ENCODE measurements at regions not wholly inside any gene's neighbourhood (a gene's known extent, or its start where the extent isn't known, plus 50 kb on each side); places are given as distances from the start of the nearest gene placed in this dataset.

DNA sequence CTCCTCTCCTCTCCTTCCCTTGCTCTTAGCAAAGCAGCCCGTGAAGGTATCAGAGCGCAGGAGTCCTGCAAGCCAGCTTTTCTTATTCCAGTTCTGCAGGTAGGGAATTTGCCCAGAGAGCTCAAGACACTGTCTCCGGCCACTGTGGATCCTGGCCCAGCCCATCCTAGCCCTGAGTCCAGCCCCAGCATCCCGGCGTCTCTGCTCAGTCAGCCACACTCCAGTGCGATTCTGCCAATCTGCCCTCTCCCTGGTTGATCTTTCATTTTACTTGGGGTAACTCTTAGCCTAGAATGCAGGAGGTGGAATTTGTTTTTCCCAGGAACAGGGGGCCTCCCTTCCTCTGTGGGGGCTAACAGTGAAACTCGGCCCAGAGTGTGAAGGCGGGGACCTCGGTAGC is 176.9 kb upstream of the GSE1 start:
- peak overlapping the region in 1 of 4 donors; percentile 20 for H3K4me3 ChIP-seq
- H3K9me3 ChIP-seq = no peaks in the 10 kb centered on the region
- peaks cover 0 to 11% (median 0%) of the 10 kb centered on the region in 3 donors for H3K36me3 ChIP-seq
- TF ChIP-seq CTCF (IDR thresholded peaks at IDR 0.05) = no peak
- no peak for TF ChIP-seq POLR2A (IDR thresholded peaks at IDR 0.05)
- TF ChIP-seq EP300 (IDR thresholded peaks at IDR 0.05) = no peak
- 35 to 47% methylated on average over 6 to 9 of the region's 9 CpGs for WGBS, 2 donors
- H3K27ac ChIP-seq = peak overlapping the region; percentile 36 to 89 (median 79)
- DNase-seq (ENCODE audit: low spot score in 2 of 2) = no peak
- no peaks in the 10 kb centered on the region for H3K27me3 ChIP-seq
- H3K4me1 ChIP-seq = peaks cover 0 to 28% (median 21%) of the 10 kb centered on the region in 4 donors

- TF ChIP-seq CTCF (IDR thresholded peaks at IDR 0.05) = no peak
- TF ChIP-seq POLR2A (IDR thresholded peaks at IDR 0.05) = no peak
- TF ChIP-seq EP300 (IDR thresholded peaks at IDR 0.05) = no peak
- Histone ChIP-seq H3K4me3 (peak overlapping the region in 1 of 4 donors; percentile 20), H3K27me3 (no peaks in the 10 kb centered on the region), H3K9me3 (no peaks in the 10 kb centered on the region), H3K27ac (peak overlapping the region; percentile 36 to 89 (median 79)), H3K36me3 (peaks cover 0 to 11% (median 0%) of the 10 kb centered on the region in 3 donors), H3K4me1 (peaks cover 0 to 28% (median 21%) of the 10 kb centered on the region in 4 donors)
- no peak for DNase-seq (ENCODE audit: low spot score in 2 of 2)
- WGBS, 2 donors = 14 to 29% methylated on average over 20 to 31 of the region's 35 CpGs
Observed at GRCh38 chr16:85436636-85437165, 176.4 kb upstream of the GSE1 start.

DNA sequence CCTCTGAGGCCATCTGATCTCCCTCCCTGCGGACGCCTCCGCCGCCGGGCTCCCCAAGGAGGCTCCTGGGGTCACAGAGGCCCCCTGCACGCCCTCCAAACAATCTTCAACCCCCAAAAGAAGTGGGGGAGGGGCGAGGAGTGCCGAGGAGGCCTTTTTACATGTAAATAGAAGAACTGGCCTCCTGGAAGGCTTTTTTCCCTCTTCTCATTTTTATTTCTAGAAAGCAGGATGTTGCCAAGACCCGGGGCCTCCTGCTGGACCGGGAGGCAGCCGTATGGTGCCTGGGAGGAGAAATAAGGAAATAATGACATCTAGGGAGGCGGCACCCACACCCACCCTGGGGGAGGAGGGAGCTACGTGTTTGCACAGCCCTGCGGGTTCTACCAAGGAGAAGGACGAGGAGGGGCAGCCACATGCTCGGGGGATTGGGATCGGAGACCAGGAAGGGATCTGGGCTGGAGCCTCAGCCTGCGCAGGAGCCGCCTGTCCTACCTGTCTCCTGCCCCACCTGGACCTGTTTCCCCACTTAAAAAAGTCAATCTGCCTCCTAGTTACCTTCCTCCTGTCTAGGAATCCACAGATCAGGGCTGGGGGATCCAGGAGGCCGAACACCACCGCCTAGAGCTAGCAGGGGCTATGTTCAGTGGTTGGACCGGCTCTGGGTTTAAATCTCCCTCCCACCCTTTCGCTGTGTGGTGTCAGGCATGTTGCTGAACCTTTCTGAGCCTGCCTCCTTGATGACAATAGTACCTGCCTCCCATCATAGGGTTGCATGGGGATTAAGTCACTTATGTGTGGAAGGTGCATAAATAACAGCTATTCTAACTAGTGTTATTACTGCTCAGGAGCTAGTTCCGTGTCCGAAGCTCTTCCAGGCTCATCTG is 175.7 kb upstream of the GSE1 start:
- peaks cover 0 to 28% (median 21%) of the 10 kb centered on the region in 4 donors for H3K4me1 ChIP-seq
- TF ChIP-seq POLR2A (IDR thresholded peaks at IDR 0.05) (no peak), EP300 (IDR thresholded peaks at IDR 0.05) (no peak), CTCF (IDR thresholded peaks at IDR 0.05) (no peak)
- H3K27ac ChIP-seq = peak overlapping the region; percentile 5 to 89 (median 79)
- no peaks in the 10 kb centered on the region for H3K9me3 ChIP-seq
- DNase-seq (ENCODE audit: low spot score in 2 of 2) = no peak
- 42 to 47% methylated on average over 24 to 25 of the region's 25 CpGs for WGBS, 2 donors
- H3K27me3 ChIP-seq = no peaks in the 10 kb centered on the region
- peak overlapping the region in 1 of 4 donors; percentile 20 for H3K4me3 ChIP-seq
- peaks cover 0 to 11% (median 0%) of the 10 kb centered on the region in 3 donors for H3K36me3 ChIP-seq

GRCh38 chr16:85438981-85439685 is 174.0 kb upstream of the GSE1 start:
- DNase-seq (ENCODE audit: low spot score in 2 of 2) = no peak
- Histone ChIP-seq H3K9me3 (no peaks in the 10 kb centered on the region), H3K4me1 (peaks cover 0 to 28% (median 21%) of the 10 kb centered on the region in 4 donors), H3K27ac (no peak overlapping the region), H3K4me3 (no peak overlapping the region), H3K27me3 (no peaks in the 10 kb centered on the region), H3K36me3 (peaks cover 0 to 11% (median 0%) of the 10 kb centered on the region in 3 donors)
- no peak for TF ChIP-seq CTCF (IDR thresholded peaks at IDR 0.05)
- TF ChIP-seq EP300 (IDR thresholded peaks at IDR 0.05) = no peak
- TF ChIP-seq POLR2A (IDR thresholded peaks at IDR 0.05) = no peak
- WGBS, 2 donors = 81 to 98% methylated on average over 7 to 14 of the region's 14 CpGs
